ENCODE measurements at regions not wholly inside any gene's neighbourhood (a gene's known extent, or its start where the extent isn't known, plus 50 kb on each side); places are given as distances from the start of the nearest gene placed in this dataset.

GRCh38 chr12:128052777-128053176 lies 214.2 kb upstream of the TMEM132C start:
- DNase-seq = no peak

GRCh38 chr12:128055567-128055966 lies 211.4 kb upstream of the TMEM132C start:
- no peak for DNase-seq

GRCh38 chr12:128056136-128056801 lies 210.7 kb upstream of the TMEM132C start:
- no peak for DNase-seq

- no peak for DNase-seq
These were observed 209.4 kb upstream of the TMEM132C start for GRCh38 chr12:128057586-128057985.

- DNase-seq = no peak
These were observed 207.2 kb upstream of the TMEM132C start for GRCh38 chr12:128059621-128060370.

GRCh38 chr12:128068211-128068610 lies 198.8 kb upstream of the TMEM132C start:
- no peak for DNase-seq

GRCh38 chr12:128069359-128069997 lies 197.5 kb upstream of the TMEM132C start:
- no peak for DNase-seq

GRCh38 chr12:128073937-128074336 lies 193.0 kb upstream of the TMEM132C start:
- DNase-seq = no peak

GRCh38 chr12:128075332-128075731 lies 191.6 kb upstream of the TMEM132C start:
- DNase-seq = no peak

GRCh38 chr12:128076188-128076587 lies 190.8 kb upstream of the TMEM132C start:
- DNase-seq = no peak

GRCh38 chr12:128077211-128077916 lies 189.6 kb upstream of the TMEM132C start:
- no peak for DNase-seq

- DNase-seq = no peak
These were observed 189.1 kb upstream of the TMEM132C start for GRCh38 chr12:128077917-128078298.

GRCh38 chr12:128078301-128078971 lies 188.5 kb upstream of the TMEM132C start:
- no peak for DNase-seq

- DNase-seq = no peak
These were observed 187.5 kb upstream of the TMEM132C start for GRCh38 chr12:128079446-128079845.

- no peak for DNase-seq
These were observed 183.7 kb upstream of the TMEM132C start for GRCh38 chr12:128083132-128083729.

- no peak for DNase-seq
These were observed 178.0 kb upstream of the TMEM132C start for GRCh38 chr12:128088926-128089325.

GRCh38 chr12:128089961-128090360 lies 177.0 kb upstream of the TMEM132C start:
- no peak for DNase-seq

GRCh38 chr12:128091101-128091720 lies 175.8 kb upstream of the TMEM132C start:
- no peak for DNase-seq

- DNase-seq = no peak
These were observed 175.0 kb upstream of the TMEM132C start for GRCh38 chr12:128091951-128092382.

GRCh38 chr12:128098730-128099129 lies 168.2 kb upstream of the TMEM132C start:
- no peak for DNase-seq

GRCh38 chr12:128103152-128103551 lies 163.8 kb upstream of the TMEM132C start:
- no peak for DNase-seq

- DNase-seq = no peak
These were observed 157.7 kb upstream of the TMEM132C start for GRCh38 chr12:128109236-128109635.

Measured in NCI-H1417 treated with DMSO at 0.1 percent for 48 hours (cell line).